LNCaP clone FGC (cell line): ENCODE measurements at regions not wholly inside any gene's neighbourhood (a gene's known extent, or its start where the extent isn't known, plus 50 kb on each side); places are given as distances from the start of the nearest gene placed in this dataset.

Source experiments
- DNase-seq: peaks from one replicate; pipeline ENCODE4 v3.0.0-alpha.2; 2011; ENCODE audit warnings: low read depth
- H3K4me3 ChIP-seq: 2 replicates; pipeline ENCODE4 v1.5.1; 2011; ENCODE audit warnings: mild to moderate bottlenecking, low read depth, low read length, control low read depth
- TF ChIP-seq, protein P1 (sequence below): IDR thresholded peaks from 2 replicates; pipeline ENCODE4 v1.5.1; 2012; ENCODE audit warnings: mild to moderate bottlenecking; ENCODE audit not compliant: control insufficient read depth, insufficient read depth; ENCODE audit errors: extremely low read depth

DNA sequence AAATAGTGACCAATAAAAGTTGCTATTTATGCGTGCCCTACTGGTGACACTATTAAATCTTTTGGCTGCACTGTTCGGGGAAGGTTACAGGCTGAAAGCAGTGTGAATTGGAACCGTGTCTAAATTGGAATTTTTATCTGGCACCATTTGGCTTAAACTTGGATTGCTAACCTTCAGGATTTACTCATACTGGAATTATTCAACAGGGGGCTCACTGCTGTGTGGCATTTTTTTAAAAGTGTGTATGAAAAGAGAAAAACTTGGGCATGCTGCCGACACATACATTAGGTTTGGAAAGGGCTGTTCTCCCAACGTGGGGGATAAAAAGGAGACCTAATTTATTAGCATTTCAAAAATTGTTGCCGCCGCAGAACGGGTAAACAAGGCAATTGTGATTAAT, 537.9 kb upstream of the MGMT start:
- DNase-seq = no peak
- no peak overlapping the region for H3K4me3 ChIP-seq
- TF ChIP-seq, protein P1, sequence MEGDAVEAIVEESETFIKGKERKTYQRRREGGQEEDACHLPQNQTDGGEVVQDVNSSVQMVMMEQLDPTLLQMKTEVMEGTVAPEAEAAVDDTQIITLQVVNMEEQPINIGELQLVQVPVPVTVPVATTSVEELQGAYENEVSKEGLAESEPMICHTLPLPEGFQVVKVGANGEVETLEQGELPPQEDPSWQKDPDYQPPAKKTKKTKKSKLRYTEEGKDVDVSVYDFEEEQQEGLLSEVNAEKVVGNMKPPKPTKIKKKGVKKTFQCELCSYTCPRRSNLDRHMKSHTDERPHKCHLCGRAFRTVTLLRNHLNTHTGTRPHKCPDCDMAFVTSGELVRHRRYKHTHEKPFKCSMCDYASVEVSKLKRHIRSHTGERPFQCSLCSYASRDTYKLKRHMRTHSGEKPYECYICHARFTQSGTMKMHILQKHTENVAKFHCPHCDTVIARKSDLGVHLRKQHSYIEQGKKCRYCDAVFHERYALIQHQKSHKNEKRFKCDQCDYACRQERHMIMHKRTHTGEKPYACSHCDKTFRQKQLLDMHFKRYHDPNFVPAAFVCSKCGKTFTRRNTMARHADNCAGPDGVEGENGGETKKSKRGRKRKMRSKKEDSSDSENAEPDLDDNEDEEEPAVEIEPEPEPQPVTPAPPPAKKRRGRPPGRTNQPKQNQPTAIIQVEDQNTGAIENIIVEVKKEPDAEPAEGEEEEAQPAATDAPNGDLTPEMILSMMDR = no peak

DNA sequence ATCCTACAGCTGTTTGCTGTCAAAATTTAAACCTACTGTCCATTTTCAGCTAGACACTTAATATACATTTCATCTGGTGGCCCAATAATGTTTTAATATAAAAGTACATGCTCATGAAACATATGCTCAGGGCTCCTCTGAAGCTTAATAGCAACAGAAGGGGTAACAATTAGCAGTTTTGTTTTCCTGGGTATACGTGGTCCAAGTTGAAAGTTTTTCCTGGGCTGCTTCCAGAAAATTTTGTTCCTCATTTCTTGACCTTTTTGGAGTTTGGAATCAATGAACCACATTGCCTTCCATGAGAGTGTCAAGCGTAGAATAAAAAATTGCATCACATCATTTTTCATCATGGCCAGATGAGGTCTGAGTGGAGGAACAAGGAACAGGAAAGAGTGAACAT, 537.3 kb upstream of the MGMT start:
- TF ChIP-seq, protein P1 = no peak
- no peak for DNase-seq
- no peak overlapping the region for H3K4me3 ChIP-seq

DNA sequence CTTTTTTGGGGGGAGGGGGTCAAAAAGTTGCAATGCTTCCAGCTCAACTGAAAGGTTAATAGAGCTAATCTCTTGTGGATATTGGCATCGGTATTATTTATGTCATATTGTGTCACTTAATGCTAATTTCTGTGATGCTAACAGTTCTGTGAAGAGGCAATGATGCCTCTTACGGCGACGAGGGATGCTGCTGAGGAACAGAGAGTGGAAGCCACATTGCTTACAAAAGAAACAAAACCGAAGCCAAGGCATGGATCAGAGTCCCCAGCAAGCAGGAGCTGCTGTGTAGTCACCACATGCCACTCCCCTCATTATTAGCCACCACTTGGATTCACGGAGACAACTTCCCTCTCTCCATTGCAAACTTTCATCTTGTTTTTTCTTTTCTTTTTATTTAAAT, 536.5 kb upstream of the MGMT start:
- DNase-seq = no peak
- no peak overlapping the region for H3K4me3 ChIP-seq
- TF ChIP-seq, protein P1 = no peak

DNA sequence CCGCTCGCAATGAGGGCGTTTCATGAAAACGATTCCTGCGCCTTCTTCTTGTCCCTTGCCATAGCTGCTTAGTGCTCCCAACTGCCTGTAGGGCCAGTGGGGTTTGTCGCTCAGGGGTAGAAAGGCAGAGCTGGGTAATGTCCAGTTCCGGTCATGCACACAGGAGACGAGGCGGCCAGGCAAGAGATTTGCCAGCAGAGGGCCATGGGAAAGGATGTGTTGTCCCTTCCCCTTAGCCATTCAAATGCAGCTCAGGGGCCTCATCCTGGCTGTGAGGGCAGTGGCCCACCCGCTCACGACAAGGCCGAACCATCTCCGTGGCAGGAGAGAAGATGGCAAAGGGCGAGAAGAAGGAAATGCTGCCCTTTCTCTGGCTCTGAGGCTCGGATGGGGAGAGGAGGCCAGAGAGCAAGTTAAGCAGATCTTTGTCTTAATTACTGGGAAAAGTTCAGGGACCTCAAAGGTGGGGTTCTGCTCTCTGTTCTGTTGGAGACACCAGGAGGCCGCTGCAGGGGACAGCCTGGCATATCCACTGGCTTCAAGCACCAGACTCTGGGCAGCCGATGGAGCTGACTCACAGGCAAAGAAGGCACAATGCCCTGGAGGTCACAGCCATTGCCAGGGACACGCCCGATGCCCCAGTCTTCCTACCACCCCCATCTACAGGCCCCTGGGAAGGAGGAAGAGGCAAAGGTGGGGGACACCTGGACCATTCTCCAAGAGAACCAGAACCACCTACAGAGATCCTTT, 534.8 kb upstream of the MGMT start:
- DNase-seq = no peak
- H3K4me3 ChIP-seq = no peak overlapping the region
- TF ChIP-seq, protein P1 = no peak

DNA sequence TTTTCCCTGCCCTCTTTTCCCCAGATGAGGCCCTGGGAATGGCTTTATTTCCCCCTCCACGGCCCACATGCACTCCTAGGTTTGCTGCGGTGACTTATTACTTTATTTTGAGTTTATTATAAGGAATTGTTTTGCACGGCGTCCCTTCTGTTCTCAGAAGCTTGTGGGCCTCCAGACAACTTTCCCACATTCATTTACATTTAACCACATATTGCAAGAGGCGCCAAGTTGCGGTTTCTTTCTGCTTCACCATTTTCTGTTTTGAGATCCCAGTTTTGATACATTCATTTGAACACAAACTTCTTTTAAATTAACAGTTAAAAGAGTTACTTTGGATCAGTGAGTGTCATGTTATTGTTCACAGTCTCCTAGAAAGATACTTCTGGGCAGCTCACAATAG, 532.5 kb upstream of the MGMT start:
- DNase-seq = no peak
- TF ChIP-seq, protein P1 = no peak
- no peak overlapping the region for H3K4me3 ChIP-seq

DNA sequence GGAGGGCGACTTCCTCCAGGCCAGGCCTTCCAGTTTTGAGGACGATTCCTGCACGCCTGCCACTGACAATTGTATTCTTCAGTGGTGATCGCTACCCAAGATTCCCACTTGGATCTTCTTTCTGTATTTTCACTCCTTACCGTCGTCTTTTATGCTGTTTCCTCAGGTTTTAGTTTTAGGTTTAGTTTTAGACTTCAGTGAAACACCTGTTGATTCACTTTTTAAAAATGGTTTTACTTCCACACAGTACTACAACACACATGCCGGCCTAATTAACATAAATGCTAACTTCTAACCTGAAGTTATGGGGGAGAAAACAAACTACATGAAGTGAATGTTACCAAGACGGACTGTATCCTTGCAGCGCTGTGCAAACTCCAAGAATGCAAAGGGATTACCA, 530.6 kb upstream of the MGMT start:
- TF ChIP-seq, protein P1 = no peak
- no peak overlapping the region for H3K4me3 ChIP-seq
- no peak for DNase-seq

DNA sequence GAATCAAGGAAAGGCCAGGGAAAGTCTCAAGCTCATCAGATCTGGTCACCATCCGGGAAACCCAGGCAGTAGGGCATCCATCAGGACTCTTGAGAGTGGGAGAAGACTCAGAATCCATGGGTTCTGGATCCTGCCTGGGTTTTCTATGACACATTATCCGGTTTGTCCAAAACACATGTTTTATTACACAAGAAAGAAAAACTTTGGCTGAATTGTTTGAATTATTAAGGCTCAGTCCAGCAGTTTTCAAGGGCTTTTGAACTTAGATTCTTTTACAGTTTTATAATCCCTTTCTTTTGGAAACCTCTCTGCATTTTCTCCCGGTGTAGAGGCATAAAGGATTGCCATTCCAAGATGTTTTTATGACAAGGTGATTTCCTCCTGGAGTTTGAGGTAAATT, 528.5 kb upstream of the MGMT start:
- H3K4me3 ChIP-seq = no peak overlapping the region
- no peak for DNase-seq
- TF ChIP-seq, protein P1 = no peak
